HG03342 (cell line): ENCODE measurements at regions not wholly inside any gene's neighbourhood (a gene's known extent, or its start where the extent isn't known, plus 50 kb on each side); places are given as distances from the start of the nearest gene placed in this dataset.

Experiments
- ATAC-seq: cut with Tn5 transposase; IDR thresholded peaks from one replicate; pipeline ENCODE4 v1.9.1; 2021; ENCODE audit warnings: mild to moderate bottlenecking, moderate library complexity; ENCODE audit not compliant: unreplicated experiment

GRCh38 chr21:27158967-27159366 is 192.1 kb upstream of the ADAMTS5 start:
- no peak for ATAC-seq

GRCh38 chr21:27157097-27157496 is 190.2 kb upstream of the ADAMTS5 start:
- ATAC-seq, result no peak

DNA sequence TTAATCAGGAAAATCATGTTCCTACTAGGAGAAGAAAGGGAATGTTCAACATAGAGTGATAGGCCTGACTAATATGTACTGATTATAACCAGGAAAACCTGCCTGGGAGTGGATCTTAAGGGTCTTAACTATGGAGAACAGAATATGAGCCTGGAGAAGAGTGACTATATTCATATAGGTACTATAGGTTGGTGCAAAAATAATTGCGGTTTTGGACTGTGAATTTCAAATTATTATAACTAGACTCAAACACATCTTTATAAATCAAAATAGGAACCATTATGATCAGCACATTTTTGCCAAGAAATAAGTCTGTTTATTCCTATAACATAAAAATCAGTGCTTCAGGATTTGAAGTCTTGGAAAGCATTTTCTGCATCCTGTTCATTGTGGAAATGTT is 189.8 kb upstream of the ADAMTS5 start:
- ATAC-seq, result no peak

GRCh38 chr21:27155130-27155500 is 188.2 kb upstream of the ADAMTS5 start:
- no peak for ATAC-seq

DNA sequence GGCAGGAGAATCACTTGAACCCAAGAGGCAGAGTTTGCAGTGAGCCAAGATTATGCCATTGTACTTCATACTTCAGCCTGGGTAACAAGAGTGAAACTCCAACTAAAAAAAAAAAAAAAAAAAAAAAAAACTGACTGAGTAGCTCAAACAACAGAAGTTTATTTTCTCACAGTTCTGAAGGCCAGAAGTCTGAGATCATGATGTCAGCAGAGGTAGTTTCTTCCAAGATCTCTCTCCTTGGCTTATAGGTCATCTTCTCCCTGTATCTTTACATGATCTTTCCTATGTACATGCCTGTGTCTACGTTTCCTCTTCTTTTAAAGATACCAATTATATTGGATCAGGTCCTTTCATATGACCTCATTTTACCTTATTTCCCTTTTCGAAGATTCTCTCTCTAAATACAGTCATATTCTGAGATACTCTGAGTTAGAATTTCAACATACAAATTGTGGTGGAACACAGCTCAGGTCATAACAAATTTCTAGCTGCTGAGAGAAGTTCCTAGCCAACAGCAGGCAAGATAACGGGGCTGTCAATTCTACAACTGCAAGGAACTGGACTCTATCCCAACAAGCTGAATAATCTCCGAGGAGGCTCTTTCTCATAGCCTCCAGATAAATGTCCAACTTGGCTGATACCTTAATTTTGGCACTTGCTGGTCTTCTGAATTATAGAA is 187.7 kb upstream of the ADAMTS5 start:
- ATAC-seq, result no peak

- no peak for ATAC-seq
These were observed 186.1 kb upstream of the ADAMTS5 start for GRCh38 chr21:27152996-27153395.

DNA sequence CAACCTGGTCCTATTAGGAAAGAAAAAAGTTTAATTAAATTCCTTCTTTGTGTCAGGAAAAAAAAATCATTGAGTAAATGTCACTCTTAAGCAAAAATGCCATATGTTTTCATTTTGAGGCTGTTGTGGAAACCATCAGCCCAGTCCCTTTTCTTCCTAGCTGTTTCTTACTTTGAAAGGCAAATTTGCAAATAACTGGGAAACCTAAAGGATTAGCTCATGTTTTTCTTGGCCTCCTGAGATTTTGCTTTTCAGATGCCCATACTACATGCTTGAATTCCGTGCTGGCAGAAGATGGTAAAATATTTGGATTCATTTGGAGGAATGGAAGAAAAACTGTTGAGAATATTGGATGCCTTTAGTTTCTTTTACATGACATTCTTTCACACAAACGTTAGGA is 182.1 kb upstream of the ADAMTS5 start:
- ATAC-seq, result no peak

DNA sequence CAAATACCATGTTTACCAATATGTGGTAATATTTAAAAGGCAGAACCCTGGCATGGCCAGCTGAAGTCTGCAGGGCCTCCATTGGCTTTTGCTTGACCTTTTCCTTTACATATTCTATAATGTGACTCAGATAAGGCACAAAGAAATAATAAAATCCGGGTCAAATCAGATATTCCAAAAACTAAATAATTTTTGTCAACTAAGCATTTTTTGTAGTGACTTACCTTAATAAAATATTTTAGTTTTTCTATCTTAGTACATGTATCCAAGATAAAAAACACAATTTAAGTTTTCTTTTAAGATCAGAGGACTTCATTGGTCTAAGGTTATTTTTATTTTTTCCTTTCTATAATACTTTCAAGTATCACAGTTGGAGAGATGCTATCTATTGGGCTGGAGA is 179.4 kb upstream of the ADAMTS5 start:
- no peak for ATAC-seq

GRCh38 chr21:27145134-27145798 is 178.4 kb upstream of the ADAMTS5 start:
- no peak for ATAC-seq

GRCh38 chr21:27143476-27143875 is 176.6 kb upstream of the ADAMTS5 start:
- ATAC-seq, result no peak

GRCh38 chr21:27139526-27139925 is 172.6 kb upstream of the ADAMTS5 start:
- ATAC-seq, result no peak

DNA sequence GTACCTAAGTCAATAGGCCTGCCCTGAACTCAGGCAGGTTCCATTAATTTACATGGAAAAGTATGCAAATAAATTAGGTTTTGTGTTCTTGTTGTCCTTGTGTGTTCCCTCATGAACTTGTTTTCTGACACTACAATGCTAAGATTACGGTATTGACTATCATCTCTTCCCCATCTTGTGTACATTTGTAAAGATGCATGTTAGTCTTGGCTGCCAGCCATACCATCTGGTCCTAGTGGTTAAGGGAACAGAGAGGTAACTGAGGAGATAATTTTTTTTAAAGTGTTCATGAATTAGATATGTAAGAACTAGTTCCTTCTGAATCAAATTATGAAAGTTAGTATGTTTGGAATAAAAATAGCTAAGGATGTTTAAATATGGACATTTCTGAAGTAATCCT is 167.6 kb upstream of the ADAMTS5 start:
- ATAC-seq, result no peak

DNA sequence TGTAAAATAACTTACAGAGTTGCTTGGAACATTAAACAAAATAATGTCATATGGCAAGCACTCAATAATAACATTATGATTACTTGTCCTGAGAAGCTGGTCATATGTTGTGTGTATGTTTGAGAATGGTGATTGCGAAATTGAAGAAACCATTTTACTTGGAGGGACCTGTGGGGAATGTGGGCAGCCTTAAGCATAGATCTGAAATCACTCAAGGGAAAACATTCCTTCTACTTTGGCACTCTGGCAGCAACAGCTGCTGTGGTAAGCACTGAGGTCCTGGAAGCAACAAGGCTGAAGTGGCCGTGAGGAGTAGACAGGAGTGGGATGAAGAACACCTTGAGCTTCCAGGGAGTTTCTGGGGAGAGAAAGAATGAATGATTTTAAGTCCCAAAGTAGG is 165.4 kb upstream of the ADAMTS5 start:
- ATAC-seq, result no peak

DNA sequence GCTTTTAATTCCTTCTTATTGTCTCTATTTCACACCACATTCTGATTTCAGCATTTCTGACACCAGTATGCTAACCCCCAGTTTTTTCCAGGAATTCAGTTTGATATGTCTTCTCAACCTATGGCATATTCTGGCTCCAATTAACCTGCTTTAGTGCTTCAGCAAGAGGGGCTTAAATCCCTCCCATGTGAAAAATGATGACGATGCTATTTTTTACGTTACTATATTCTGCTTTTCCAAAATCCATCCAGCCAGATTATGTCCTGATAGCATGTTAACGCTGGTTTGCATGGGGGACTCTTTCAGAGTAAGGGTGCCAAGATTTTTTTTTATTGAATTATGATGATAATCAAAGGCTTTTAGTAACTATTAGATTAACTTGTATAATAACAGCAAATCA is 163.3 kb upstream of the ADAMTS5 start:
- ATAC-seq, result no peak

DNA sequence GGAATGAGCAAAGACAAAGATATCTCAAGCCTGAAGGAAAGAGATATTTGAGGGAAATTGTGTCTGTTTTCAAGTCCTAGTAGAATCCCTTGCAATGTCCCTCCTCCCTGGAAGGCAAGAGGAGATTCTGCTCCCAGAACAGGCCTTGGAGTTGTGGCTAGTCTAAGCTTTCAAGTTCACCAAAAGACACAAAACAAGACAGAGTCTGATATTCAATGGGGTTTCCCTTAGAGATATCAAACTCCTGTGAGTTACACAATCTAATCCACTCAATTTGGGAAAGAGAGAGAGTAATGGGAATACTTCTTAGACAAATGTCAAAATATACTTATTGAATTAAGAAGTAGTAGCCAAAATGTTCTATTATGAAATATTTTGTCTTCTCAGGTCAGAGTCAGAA is 162.8 kb upstream of the ADAMTS5 start:
- no peak for ATAC-seq

- ATAC-seq, result no peak
These were observed 162.3 kb upstream of the ADAMTS5 start for GRCh38 chr21:27129215-27129614.

DNA sequence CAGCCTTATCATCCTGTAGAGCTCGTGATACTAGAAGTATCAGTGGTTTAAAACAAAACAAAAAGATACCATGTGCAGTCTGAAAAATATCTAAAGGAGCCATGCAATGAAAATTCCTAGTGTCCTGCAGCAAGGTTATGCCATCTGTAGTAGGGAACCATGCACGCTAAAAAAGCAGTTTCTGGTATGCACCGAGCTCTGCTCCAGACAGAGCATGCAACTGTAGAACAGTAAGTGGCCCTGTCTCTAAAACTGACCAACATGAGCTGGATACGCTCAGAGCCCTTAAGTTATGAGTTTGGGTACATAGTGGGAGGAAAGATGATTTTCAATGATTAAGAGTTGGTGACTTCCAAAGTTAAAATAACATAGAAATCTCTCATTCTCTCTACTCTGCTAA is 159.3 kb upstream of the ADAMTS5 start:
- no peak for ATAC-seq

- no peak for ATAC-seq
These were observed 155.8 kb upstream of the ADAMTS5 start for GRCh38 chr21:27122686-27123085.

GRCh38 chr21:27114111-27114510 is 147.2 kb upstream of the ADAMTS5 start:
- ATAC-seq, result no peak

DNA sequence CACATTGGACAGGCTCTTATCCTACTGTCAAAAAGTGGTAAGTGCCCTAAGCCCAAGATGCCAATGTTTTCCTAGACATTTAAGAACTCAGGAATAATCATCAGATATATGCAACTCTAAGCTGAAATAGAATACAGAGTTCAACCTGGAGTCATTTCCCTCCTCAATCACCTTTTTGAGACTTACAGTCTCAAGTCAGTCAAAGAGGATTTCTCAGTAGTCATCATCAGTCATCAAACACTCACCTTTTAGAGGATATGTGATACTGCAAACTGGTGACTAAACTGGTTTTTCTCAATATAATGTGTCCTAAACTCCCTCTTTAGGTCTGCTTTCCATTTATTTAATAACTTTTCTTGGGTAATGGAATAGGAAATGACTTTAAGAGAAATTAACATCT is 145.3 kb upstream of the ADAMTS5 start:
- ATAC-seq, result no peak

- ATAC-seq, result no peak
These were observed 144.1 kb upstream of the ADAMTS5 start for GRCh38 chr21:27110956-27111355.

GRCh38 chr21:27108701-27109100 is 141.8 kb upstream of the ADAMTS5 start:
- no peak for ATAC-seq

DNA sequence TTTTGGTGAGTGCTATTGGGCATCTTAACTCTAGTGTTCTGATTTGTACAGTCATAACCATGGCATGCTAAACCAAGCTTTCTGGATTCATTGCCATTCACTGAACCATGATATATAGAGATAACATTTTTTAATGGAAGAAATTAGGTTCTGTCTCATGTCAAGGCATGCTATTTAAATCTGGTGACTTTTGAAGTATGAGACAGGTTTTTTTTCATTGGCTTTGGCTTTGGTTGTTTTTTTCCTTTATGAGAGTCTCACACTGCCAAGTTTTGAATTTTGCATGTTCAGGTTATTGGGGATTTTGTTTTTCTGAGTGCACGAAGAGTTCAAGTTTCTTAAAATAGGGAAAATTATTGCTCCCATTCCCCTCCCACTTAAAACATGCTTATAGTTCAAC is 141.3 kb upstream of the ADAMTS5 start:
- ATAC-seq, result no peak
